OCI-LY1 (cell line): ENCODE measurements at regions not wholly inside any gene's neighbourhood (a gene's known extent, or its start where the extent isn't known, plus 50 kb on each side); places are given as distances from the start of the nearest gene placed in this dataset.

Experiments
- EZH2 ChIP-seq: fragments of 200-600 bp; sonication (generic), shearing (Covaris generic); IDR thresholded peaks from 2 replicates; pipeline ENCODE4 v1.8.0; 2017; ENCODE audit warnings: borderline replicate concordance, mixed run types, mild to moderate bottlenecking, antibody characterized with exemption, low read length, moderate library complexity, mixed read lengths
- TF ChIP-seq, protein P1 (sequence below): fragments of 200-600 bp; sonication (generic), shearing (Covaris generic); IDR thresholded peaks from 2 replicates; pipeline ENCODE4 v1.5.1; 2017; ENCODE audit warnings: mild to moderate bottlenecking, antibody characterized with exemption, low read length, moderate library complexity, mixed read lengths

DNA sequence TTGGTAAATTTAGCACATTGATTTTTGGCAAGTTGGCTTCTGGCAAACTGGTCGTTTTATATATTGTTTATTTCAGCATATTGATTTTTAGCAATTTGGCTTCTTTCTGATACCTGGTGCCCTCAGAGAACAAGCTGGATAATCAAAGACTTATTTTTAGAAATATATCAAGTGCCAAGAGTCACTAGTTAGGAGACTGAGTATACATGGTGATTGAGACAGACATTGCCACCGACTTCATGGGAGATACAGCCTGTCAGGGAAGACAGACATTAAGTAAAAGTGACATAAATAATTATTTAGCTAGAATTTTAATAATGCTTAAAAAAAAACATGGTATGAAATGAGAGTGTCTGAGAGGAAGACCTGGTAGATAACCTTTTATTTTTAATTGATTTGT is 242.3 kb upstream of the MTNR1B start:
- TF ChIP-seq, protein P1, sequence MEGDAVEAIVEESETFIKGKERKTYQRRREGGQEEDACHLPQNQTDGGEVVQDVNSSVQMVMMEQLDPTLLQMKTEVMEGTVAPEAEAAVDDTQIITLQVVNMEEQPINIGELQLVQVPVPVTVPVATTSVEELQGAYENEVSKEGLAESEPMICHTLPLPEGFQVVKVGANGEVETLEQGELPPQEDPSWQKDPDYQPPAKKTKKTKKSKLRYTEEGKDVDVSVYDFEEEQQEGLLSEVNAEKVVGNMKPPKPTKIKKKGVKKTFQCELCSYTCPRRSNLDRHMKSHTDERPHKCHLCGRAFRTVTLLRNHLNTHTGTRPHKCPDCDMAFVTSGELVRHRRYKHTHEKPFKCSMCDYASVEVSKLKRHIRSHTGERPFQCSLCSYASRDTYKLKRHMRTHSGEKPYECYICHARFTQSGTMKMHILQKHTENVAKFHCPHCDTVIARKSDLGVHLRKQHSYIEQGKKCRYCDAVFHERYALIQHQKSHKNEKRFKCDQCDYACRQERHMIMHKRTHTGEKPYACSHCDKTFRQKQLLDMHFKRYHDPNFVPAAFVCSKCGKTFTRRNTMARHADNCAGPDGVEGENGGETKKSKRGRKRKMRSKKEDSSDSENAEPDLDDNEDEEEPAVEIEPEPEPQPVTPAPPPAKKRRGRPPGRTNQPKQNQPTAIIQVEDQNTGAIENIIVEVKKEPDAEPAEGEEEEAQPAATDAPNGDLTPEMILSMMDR = no peak
- no peak for TF ChIP-seq EZH2
